HG03159 (cell line): ENCODE measurements at regions not wholly inside any gene's neighbourhood (a gene's known extent, or its start where the extent isn't known, plus 50 kb on each side); places are given as distances from the start of the nearest gene placed in this dataset.
"Not testable (repeated sequence)": the region's sequence is repeated elsewhere in the genome, so short reads cannot be mapped to it uniquely, and the experiment has no call there.

Experiments used
- ATAC-seq: cut with Tn5 transposase; IDR thresholded peaks from one replicate; pipeline ENCODE4 v1.9.1; 2021; ENCODE audit warnings: mild to moderate bottlenecking, moderate library complexity; ENCODE audit not compliant: unreplicated experiment

GRCh38 chr2:48210189-48210588 lies 104.3 kb upstream of the FOXN2 start:
- no peak for ATAC-seq

- no peak for ATAC-seq
Measured at GRCh38 chr2:48213646-48214045, 100.8 kb upstream of the FOXN2 start.

- ATAC-seq: no peak
Measured at GRCh38 chr2:48218169-48218568, 96.3 kb upstream of the FOXN2 start.

- no peak for ATAC-seq
Measured at GRCh38 chr2:48219234-48219554, 95.3 kb upstream of the FOXN2 start.

GRCh38 chr2:48219555-48220436 lies 94.7 kb upstream of the FOXN2 start:
- no peak for ATAC-seq

GRCh38 chr2:48220501-48220900 lies 94.0 kb upstream of the FOXN2 start:
- ATAC-seq: no peak

GRCh38 chr2:48221846-48222516 lies 92.5 kb upstream of the FOXN2 start:
- no peak for ATAC-seq

GRCh38 chr2:48227617-48228344 lies 86.7 kb upstream of the FOXN2 start:
- peak; percentile 83 for ATAC-seq

GRCh38 chr2:48228345-48228684 lies 86.2 kb upstream of the FOXN2 start:
- peak; percentile 29 for ATAC-seq

GRCh38 chr2:48229063-48229462 lies 85.4 kb upstream of the FOXN2 start:
- ATAC-seq: no peak

- no peak for ATAC-seq
Measured at GRCh38 chr2:48230834-48231233, 83.6 kb upstream of the FOXN2 start.

GRCh38 chr2:48232351-48232750 lies 82.1 kb upstream of the FOXN2 start:
- no peak for ATAC-seq

- no peak for ATAC-seq
Measured at GRCh38 chr2:48233005-48233404, 81.5 kb upstream of the FOXN2 start.

GRCh38 chr2:48233824-48234223 lies 80.7 kb upstream of the FOXN2 start:
- not testable (repeated sequence) for ATAC-seq

GRCh38 chr2:48235076-48235475 lies 79.4 kb upstream of the FOXN2 start:
- no peak for ATAC-seq

GRCh38 chr2:48238381-48238780 lies 76.1 kb upstream of the FOXN2 start:
- no peak for ATAC-seq

GRCh38 chr2:48240912-48241311 lies 73.6 kb upstream of the FOXN2 start:
- ATAC-seq: no peak

- ATAC-seq: no peak
Measured at GRCh38 chr2:48247206-48247605, 67.3 kb upstream of the FOXN2 start.

GRCh38 chr2:48248251-48248933 lies 66.1 kb upstream of the FOXN2 start:
- ATAC-seq: peak; percentile 80

- no peak for ATAC-seq
Measured at GRCh38 chr2:48249025-48249424, 65.5 kb upstream of the FOXN2 start.
